ENCODE measurements at regions not wholly inside any gene's neighbourhood (a gene's known extent, or its start where the extent isn't known, plus 50 kb on each side); places are given as distances from the start of the nearest gene placed in this dataset.

- BruUV-seq (replicated peaks) = no TSS peak
- Mint-ChIP-seq H3K27ac (ENCODE audit: low read depth, unreplicated experiment) (no peak overlapping the region), H3K36me3 (ENCODE audit: insufficient read depth, unreplicated experiment) (no peaks in the 10 kb centered on the region), H3K27me3 (ENCODE audit: insufficient read depth, unreplicated experiment) (peaks cover 57% of the 10 kb centered on the region), H3K4me3 (ENCODE audit: unreplicated experiment) (no peak overlapping the region), H3K9me3 (ENCODE audit: unreplicated experiment) (no peaks in the 10 kb centered on the region), H3K4me1 (ENCODE audit: insufficient read depth, unreplicated experiment) (no peaks in the 10 kb centered on the region)
- TF ChIP-seq CTCF (IDR thresholded peaks at IDR 0.05; ENCODE audit: unreplicated experiment) = no peak
- intact Hi-C loops (cut with micrococcal nuclease) = no loop called here
- ChIA-PET POLR2A (no interaction called here), CTCF (no interaction called here)
- no peak for DNase-seq (ENCODE audit: unreplicated experiment)
These were observed 297.1 kb downstream of the GADD45G start for GRCh38 chr9:89901920-89902319.

DNA sequence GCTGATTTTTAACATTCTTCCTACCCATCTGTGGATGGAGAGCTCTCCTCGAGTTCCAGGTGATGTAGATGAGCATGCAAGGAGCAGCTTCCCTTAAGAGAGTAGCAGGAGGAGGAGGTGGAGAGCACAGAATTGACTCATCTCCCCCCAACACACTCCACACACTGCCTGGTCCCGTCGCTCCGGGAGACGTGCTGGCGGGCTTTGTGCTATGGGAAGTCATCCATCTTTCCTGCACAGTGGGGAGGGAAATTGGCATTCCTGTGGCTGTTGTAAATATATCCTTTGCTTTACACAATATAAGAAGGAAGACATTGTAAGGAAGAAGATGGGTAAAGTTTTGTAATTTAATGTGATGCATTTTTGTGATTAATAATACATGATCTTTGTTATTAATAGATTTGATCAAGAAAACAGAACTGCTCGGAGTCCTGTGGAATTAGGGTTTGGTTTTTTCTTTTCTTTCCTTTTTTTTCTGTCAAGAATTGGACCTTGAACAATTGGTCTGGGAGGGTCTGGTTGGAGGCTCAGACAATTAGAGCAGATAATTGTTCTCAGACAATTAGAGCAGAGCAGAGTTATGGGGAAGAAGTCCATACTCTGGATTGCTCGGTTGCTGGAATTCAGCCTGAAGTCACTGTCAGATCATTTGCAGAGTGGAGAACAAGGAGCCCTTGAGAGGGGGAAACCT is 297.8 kb downstream of the GADD45G start:
- intact Hi-C loops (cut with micrococcal nuclease) = no loop called here
- no peaks in the 10 kb centered on the region for H3K4me1 Mint-ChIP-seq (ENCODE audit: insufficient read depth, unreplicated experiment)

DNA sequence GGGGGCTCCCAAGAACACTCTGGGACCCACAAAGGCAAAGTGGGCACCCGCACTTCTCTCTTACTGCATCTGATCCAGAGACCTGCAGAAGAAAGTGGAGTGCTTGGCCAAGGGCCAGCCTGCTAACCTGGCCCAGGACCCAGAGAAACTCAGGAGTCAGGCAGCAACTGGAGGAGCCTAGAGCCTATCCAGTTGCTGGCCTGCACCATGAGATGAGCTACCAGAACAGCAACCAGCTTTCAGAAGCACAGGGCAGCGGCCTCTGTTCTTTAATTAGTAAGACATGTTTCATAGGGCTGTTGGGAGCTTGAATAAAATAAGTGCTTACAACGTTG is 298.3 kb downstream of the GADD45G start:
- Mint-ChIP-seq H3K4me1 (ENCODE audit: insufficient read depth, unreplicated experiment) (no peaks in the 10 kb centered on the region), H3K27ac (ENCODE audit: low read depth, unreplicated experiment) (no peak overlapping the region), H3K27me3 (ENCODE audit: insufficient read depth, unreplicated experiment) (peaks cover 62% of the 10 kb centered on the region), H3K4me3 (ENCODE audit: unreplicated experiment) (no peak overlapping the region), H3K9me3 (ENCODE audit: unreplicated experiment) (no peaks in the 10 kb centered on the region), H3K36me3 (ENCODE audit: insufficient read depth, unreplicated experiment) (no peaks in the 10 kb centered on the region)
- intact Hi-C loops (cut with micrococcal nuclease) = no loop called here
- no peak for TF ChIP-seq CTCF (IDR thresholded peaks at IDR 0.05; ENCODE audit: unreplicated experiment)
- no peak for DNase-seq (ENCODE audit: unreplicated experiment)
- no TSS peak for BruUV-seq (replicated peaks)
- CTCF ChIA-PET = interaction anchor here (0.6 to 1.1 kb wide), 2 partner anchors 38 to 193 kb away, joined by 3 read pairs; no protein-coding TSS in a partner anchor
- POLR2A ChIA-PET = no interaction called here

More for the DNA sequence above, 297.8 kb downstream of the GADD45G start:
- ChIA-PET POLR2A (no interaction called here), CTCF (interaction anchor here (1.1 kb wide), 1 partner anchor 193 kb away, joined by 3 read pairs; no protein-coding TSS in a partner anchor)
- no TSS peak for BruUV-seq (replicated peaks)
- DNase-seq (ENCODE audit: unreplicated experiment) = no peak
- Mint-ChIP-seq H3K9me3 (ENCODE audit: unreplicated experiment) (no peaks in the 10 kb centered on the region), H3K36me3 (ENCODE audit: insufficient read depth, unreplicated experiment) (no peaks in the 10 kb centered on the region), H3K27me3 (ENCODE audit: insufficient read depth, unreplicated experiment) (peaks cover 64% of the 10 kb centered on the region), H3K27ac (ENCODE audit: low read depth, unreplicated experiment) (no peak overlapping the region), H3K4me3 (ENCODE audit: unreplicated experiment) (no peak overlapping the region)
- no peak for TF ChIP-seq CTCF (IDR thresholded peaks at IDR 0.05; ENCODE audit: unreplicated experiment)

DNA sequence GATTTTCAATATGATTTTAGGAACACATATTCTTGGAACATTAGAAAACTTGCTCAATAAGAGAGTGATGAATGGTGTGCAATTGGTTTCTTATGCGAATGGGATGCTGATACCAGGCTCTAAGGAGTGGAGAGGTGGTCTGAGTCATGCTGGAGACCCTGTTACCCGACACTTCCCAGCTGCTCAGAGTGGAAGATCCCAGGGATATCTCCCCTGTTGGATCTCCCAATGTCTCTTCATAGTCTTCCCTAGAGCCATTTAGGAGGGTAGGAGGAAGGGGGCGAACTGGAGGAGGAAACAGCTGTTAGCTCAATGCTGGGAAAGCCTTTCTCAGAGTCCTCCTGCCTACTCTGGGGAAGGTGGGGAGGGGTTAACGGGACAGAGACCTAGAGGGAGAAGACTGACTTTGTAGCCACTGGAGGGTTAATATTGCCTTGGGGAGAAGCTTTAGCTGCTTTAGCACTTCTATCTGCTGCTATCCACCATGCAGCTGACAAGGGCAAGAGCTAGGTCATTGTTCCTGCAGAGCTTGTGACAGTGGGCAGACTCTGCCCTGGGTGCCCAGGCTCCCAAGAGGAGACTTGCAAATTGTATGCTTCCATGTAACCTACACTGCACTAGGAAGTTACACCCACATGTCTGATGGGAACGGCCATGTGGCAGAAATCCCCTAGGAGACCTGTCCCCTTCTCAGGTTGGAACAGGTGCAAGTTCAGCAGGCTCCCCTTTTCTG is 301.0 kb downstream of the GADD45G start:
- BruUV-seq (replicated peaks) = no TSS peak
- no peaks in the 10 kb centered on the region for H3K36me3 Mint-ChIP-seq (ENCODE audit: insufficient read depth, unreplicated experiment)
- H3K27me3 Mint-ChIP-seq (ENCODE audit: insufficient read depth, unreplicated experiment) = peaks cover 46% of the 10 kb centered on the region
- H3K4me3 Mint-ChIP-seq (ENCODE audit: unreplicated experiment) = no peak overlapping the region
- no peak overlapping the region for H3K27ac Mint-ChIP-seq (ENCODE audit: low read depth, unreplicated experiment)
- ChIA-PET POLR2A (interaction anchor here (0.6 kb wide), 2 partner anchors 33 to 59 kb away, joined by 3 read pairs; no protein-coding TSS in a partner anchor), CTCF (no interaction called here)
- intact Hi-C loops (cut with micrococcal nuclease) = no loop called here
- no peaks in the 10 kb centered on the region for H3K9me3 Mint-ChIP-seq (ENCODE audit: unreplicated experiment)
- no peak for TF ChIP-seq CTCF (IDR thresholded peaks at IDR 0.05; ENCODE audit: unreplicated experiment)
- DNase-seq (ENCODE audit: unreplicated experiment) = no peak
- H3K4me1 Mint-ChIP-seq (ENCODE audit: insufficient read depth, unreplicated experiment) = no peaks in the 10 kb centered on the region

All from MCF 10A (cell line).